Bronchial epithelial cell (primary cell): ENCODE measurements at regions not wholly inside any gene's neighbourhood (a gene's known extent, or its start where the extent isn't known, plus 50 kb on each side); places are given as distances from the start of the nearest gene placed in this dataset.

Source experiments
- DNase-seq: peaks from one replicate; pipeline ENCODE4 v3.0.0-alpha.2; 2010; ENCODE audit warnings: low read depth
- FAIRE-seq: peaks from 2 replicates; lab custom pipeline; 2011; peaks lifted over from hg19 to GRCh38; lab: Jason Lieb, UNC
- H3K27me3 ChIP-seq: 2 replicates; pipeline ENCODE4 v1.5.1; 2011; ENCODE audit warnings: low read length; ENCODE audit not compliant: control insufficient read depth, insufficient read depth
- H3K36me3 ChIP-seq: 2 replicates; pipeline ENCODE4 v1.5.1; 2011; ENCODE audit warnings: low read length; ENCODE audit not compliant: control insufficient read depth, insufficient read depth
- H3K4me3 ChIP-seq: 2 replicates; pipeline ENCODE4 v1.5.1; 2011; ENCODE audit warnings: mild to moderate bottlenecking, low read depth, low read length, control low read depth
- TF ChIP-seq, protein P1 (sequence below): IDR thresholded peaks from 2 replicates; pipeline ENCODE4 v1.5.1; 2011; ENCODE audit warnings: mild to moderate bottlenecking, moderate library complexity, low read length, control low read depth, inconsistent platforms; ENCODE audit not compliant: insufficient read depth, severe bottlenecking

DNA sequence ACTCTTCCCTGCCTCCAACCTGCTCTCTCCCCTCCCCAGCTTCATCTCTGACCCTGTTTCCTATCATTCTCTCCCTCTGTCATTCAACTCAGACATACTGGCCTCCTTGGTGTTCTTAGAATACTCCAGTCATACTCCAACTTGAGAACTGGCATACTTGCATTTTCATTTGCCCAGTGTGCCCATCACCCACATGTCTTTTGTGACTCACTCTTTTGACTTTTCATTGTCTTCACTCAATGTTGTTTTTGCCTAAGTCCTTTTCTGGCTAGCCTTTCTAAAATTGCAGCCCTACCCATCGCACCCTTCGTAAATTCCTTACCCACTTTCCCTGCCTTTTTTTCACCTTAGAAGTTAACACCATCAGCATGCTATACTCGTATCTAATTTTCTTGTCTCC, 77.0 kb upstream of the CD2AP start:
- no peaks in the 10 kb centered on the region for H3K27me3 ChIP-seq
- H3K4me3 ChIP-seq = no peak overlapping the region
- TF ChIP-seq, protein P1, sequence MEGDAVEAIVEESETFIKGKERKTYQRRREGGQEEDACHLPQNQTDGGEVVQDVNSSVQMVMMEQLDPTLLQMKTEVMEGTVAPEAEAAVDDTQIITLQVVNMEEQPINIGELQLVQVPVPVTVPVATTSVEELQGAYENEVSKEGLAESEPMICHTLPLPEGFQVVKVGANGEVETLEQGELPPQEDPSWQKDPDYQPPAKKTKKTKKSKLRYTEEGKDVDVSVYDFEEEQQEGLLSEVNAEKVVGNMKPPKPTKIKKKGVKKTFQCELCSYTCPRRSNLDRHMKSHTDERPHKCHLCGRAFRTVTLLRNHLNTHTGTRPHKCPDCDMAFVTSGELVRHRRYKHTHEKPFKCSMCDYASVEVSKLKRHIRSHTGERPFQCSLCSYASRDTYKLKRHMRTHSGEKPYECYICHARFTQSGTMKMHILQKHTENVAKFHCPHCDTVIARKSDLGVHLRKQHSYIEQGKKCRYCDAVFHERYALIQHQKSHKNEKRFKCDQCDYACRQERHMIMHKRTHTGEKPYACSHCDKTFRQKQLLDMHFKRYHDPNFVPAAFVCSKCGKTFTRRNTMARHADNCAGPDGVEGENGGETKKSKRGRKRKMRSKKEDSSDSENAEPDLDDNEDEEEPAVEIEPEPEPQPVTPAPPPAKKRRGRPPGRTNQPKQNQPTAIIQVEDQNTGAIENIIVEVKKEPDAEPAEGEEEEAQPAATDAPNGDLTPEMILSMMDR = no peak
- FAIRE-seq (no peak), DNase-seq (peak; percentile 40)
- no peaks in the 10 kb centered on the region for H3K36me3 ChIP-seq

DNA sequence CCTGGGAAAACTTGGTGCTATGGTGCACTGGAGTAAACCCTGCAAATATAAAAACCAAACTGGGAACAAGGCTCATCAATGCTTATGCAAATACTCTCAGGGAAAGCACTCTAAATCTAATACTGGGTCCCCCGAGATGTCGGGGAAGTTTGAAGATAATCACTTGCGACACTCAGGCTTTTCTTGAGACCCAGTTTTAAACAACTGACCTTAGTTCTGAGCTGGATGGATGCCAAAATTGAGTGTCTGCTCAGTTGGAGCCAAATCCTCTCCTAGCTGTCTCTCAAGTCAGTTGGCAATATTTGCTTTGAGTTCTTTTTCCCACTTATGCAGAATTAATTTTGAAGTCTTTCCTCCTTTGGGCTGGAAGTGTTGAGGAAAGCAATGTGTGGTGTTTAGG, 75.5 kb upstream of the CD2AP start:
- Histone ChIP-seq H3K36me3 (no peaks in the 10 kb centered on the region), H3K27me3 (no peaks in the 10 kb centered on the region), H3K4me3 (no peak overlapping the region)
- TF ChIP-seq, protein P1 = no peak
- DNase-seq (no peak), FAIRE-seq (no peak)

DNA sequence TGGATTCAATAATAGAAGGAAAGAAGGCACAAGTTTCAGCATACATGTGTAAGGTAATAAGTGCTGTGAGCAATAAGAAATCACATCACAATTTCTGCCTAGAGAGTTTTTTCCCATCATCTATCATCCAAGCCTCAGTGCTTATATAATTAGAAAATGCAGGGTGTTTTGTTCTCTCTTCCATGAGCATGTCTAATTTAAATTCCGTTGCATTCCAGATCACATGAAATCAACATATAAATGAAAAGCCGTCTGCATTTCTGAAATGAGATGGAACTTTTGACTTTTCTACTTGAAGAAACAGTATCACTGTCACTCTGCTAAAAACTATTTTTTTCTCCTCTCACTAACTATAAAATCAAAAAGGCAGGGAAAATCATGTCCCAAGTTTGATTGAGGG, 74.5 kb upstream of the CD2AP start:
- Histone ChIP-seq H3K36me3 (no peaks in the 10 kb centered on the region), H3K4me3 (no peak overlapping the region), H3K27me3 (no peaks in the 10 kb centered on the region)
- FAIRE-seq (no peak), DNase-seq (no peak)
- TF ChIP-seq, protein P1 = no peak

DNA sequence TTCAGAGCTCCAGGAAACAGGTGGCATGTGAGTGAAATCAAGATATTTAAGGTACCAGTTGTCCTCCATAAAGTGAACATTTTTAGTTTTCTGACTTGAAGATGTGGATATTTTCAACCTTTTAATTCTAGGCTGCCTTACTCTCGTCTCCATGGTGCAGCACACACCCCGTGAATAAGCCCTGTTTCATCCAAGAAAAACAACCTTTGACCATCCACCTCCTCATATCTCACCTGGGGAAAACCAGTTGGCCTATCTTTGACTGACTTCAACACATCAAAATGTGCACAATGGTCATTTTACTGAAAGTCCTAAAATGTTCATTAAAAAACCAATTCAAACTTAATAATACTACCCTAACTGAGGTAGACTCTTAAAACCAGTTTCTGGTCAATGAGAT, 73.8 kb upstream of the CD2AP start:
- Histone ChIP-seq H3K36me3 (no peaks in the 10 kb centered on the region), H3K27me3 (no peaks in the 10 kb centered on the region), H3K4me3 (no peak overlapping the region)
- DNase-seq (no peak), FAIRE-seq (no peak)
- TF ChIP-seq, protein P1 = no peak

DNA sequence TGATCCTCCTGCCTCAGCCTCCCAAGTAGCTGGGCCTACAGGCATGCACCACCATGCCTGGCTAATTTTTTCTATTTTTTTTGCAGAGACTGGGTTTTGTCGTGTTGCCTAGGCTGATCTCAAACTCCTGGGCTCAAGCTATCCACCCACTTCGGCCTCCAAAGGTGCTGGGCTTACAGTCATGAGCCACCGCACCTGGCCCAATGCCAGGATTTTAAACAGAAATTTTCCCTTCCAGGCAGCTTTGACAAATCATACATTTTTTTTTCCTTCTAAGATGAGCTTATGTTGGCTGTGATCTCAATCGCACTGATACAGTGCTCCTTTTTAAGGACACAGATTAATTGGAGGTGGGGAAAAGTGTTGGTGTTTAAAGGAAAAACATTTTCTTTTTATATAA, 73.2 kb upstream of the CD2AP start:
- TF ChIP-seq, protein P1 = no peak
- DNase-seq (no peak), FAIRE-seq (no peak)
- H3K4me3 ChIP-seq = no peak overlapping the region
- H3K27me3 ChIP-seq = no peaks in the 10 kb centered on the region
- no peaks in the 10 kb centered on the region for H3K36me3 ChIP-seq

DNA sequence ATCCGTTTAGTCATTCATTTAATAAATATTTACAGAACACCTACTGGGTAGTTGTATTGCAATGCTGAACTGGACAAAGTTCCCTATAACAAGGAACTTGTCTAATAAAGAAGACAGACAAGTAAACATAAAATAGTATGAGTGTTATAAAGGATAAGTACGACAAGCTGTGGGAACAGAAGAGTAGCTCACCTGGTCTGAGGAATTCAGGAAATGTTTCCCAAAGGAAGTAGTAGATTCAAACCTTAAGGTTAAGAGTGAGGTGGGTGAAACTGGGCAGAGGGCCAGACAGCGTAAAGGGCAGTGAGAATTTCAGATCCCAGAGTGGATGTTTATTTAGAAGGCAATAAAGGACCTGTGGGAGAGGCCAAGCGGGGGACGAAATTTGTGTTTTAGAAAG, 72.3 kb upstream of the CD2AP start:
- H3K36me3 ChIP-seq = no peaks in the 10 kb centered on the region
- no peaks in the 10 kb centered on the region for H3K27me3 ChIP-seq
- no peak for FAIRE-seq
- H3K4me3 ChIP-seq = no peak overlapping the region
- TF ChIP-seq, protein P1 = no peak
- DNase-seq = peak; percentile 31
